GM21360 (cell line): ENCODE measurements at regions not wholly inside any gene's neighbourhood (a gene's known extent, or its start where the extent isn't known, plus 50 kb on each side); places are given as distances from the start of the nearest gene placed in this dataset.
"Not testable (repeated sequence)": the region's sequence is repeated elsewhere in the genome, so short reads cannot be mapped to it uniquely, and the experiment has no call there.

ENCODE experiments used
- ATAC-seq: cut with Tn5 transposase; IDR thresholded peaks from one replicate; pipeline ENCODE4 v1.9.1; 2021; ENCODE audit warnings: mild to moderate bottlenecking, moderate library complexity; ENCODE audit not compliant: unreplicated experiment

DNA sequence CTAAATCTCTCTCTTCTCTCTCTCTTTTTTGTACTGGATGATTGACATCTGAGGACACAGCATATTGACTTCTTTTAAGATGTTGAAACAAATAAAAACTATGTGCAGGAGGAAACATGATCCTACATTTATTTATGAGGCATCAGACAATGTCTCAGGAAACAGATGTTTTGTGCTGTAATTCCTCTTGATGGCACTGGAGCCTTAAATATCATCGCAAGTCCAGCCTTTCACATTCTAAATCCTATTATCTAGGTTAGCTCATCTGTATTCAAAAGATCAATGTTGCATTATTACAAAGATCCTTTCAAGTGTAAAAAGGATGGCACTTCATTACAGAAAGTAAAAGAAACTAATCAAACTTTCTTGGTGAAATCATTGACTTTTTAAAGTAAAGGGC is 63.9 kb downstream of the MAT2B start:
- no peak for ATAC-seq

DNA sequence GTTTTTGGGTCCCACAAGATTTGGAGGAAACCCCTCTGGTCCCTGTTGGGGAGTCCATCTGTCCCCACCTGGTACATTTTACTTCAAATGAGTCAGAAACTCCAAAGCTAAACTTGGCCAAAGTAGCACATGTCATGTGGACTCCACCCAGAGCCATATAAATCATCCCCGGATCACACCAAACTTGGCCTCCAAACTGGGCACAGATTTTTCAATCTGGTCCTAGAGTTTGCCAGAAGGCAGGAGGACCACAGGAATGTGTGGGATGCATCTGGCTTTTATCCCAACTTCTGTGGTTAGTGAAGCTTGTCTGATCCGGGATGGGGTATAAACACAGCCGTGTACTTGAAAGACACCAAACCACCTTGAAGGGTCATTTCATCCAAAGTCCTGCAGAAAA is 66.3 kb downstream of the MAT2B start:
- ATAC-seq: no peak

DNA sequence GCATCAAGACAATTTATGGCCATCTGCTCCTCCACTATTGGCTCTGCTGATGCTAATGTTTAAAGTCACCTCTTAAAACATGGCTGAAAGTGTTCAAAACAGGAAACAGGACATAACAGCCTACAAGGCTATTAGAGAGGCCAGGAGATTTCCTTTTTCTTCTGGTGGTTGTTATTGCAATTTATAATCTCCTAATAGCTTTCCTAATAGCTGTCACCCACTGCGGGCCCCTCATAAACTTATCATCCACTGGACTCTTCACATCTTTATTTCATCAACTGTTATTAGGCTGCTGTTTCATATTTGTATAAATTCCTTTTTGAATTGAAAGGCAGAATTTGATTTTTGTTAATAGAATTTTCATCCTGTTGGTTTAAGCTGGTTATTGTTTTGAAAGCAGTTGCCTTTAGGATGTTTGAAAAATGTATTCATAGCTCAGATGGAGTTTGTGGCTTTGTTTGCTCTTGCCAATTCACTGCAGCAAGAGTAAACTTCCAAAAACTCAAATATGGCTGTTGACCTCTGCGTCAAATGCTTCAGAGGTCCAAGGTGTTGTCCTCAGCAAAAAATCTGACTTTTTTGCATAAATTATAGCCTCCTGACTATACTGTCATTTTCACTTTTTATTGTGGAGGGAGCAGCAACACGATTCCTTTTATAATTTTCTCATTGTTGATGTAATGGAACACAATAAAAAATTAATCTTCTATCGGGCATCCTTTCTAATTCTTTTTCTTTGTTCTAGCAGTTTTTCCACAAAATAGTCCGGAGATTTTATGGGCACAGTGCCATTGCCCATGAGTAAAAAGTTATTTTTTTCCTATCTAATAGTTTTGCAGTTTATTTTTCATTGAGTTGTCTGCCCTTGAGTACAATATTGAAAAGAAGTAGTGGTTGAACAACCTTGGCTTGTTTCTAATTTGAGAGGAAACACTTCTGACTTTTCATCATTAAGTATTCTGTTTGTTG is 69.3 kb downstream of the MAT2B start:
- no peak for ATAC-seq

DNA sequence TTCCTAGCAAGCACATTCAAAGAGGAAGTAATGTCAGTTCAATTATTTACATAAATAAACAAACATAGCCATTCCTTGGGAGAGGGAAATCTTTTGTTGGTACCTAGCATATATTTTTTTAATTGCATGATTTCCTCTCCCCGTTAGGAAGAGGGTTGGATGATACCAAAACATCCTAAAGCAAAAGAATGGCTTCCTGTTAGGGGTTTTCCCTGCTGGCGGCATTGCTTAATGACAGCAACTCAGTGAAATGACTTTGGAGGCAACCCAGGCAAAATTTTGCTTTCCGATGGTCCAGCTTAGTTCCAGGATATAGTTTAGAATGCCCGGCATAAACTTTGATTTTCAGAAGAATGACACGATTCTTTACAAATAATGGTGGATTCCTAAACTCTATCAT is 73.2 kb downstream of the MAT2B start:
- no peak for ATAC-seq

DNA sequence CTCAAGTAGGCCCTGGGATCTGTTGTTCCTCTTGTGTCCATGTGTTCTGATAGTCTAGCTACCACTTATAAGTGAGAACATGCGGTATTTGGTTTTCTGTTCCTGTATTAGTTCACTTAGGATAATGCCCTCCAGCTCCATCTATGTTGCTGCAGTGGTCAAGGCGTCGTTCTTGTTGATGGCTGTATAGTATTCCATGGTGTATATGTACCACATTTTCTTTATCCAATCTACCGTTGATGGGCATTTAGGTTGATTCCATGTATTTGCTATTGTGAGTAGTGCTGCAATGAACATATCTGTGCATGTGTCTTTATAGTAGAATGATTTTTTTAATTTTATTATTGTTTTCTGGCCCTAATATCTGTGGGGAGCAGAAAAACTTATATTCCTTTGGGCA is 74.3 kb downstream of the MAT2B start:
- no peak for ATAC-seq

DNA sequence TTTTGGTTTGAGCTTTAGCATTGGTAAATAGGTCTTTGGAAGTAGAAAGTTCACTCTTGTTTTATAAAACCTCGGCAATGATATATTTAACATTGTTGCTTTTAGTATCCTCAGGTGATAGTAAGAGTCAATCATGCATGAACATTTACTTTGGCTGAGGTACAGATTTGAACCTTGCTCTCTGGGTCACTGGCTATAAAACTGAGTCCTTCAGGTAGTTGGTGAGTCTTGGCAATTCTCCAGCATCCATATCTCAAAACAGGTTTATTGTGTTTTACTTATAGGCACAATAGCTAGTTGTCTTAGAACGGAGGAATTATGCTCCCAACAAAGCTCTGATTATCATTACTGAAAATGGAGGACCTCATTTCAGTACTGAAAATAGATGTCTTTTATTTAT is 75.1 kb downstream of the MAT2B start:
- no peak for ATAC-seq

DNA sequence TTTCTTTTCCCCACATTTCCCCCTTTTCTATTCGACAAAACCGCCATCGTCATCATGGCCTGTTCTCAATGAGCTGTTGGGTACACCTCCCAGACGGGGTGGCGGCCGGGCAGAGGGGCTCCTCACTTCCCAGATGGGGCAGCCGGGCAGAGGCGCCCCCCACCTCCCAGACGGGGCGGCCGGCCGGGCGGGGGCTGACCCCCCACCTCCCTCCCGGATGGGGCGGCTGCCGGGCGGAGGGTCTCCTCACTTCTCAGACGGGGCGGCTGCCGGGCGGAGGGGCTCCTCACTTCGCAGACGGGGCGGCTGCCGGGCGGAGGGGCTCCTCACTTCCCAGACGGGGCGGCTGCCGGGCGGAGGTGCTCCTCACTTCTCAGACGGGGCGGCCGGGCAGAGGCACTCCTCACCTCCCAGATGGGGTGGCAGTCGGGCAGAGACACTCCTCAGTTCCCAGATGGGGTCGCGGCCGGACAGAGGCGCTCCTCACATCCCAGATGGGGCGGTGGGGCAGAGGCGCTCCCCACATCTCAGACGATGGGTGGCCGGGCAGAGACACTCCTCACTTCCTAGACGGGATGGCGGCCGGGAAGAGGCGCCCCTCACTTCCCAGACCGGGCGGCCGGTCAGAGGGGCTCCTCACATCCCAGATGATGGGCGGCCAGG is 78.2 kb downstream of the MAT2B start:
- not testable (repeated sequence) for ATAC-seq

DNA sequence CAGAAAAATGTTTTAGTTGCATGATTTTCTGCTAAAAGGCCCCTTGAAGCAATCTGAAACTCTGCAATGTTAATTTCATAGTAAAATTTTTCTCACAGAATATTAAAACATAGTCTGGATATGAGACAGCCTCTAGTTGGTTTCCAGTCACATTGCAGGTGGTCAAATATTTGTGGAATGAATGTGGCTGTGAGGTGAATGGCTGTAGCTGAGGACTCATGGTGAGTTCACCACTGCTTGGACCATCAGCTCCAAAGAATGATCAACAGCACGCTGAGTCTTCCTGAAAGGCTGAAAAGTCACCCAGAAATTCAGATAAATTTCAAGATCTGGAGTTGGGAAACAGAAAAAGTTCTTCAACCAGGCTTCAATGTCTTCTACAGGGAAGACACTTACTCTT is 79.8 kb downstream of the MAT2B start:
- ATAC-seq: no peak

DNA sequence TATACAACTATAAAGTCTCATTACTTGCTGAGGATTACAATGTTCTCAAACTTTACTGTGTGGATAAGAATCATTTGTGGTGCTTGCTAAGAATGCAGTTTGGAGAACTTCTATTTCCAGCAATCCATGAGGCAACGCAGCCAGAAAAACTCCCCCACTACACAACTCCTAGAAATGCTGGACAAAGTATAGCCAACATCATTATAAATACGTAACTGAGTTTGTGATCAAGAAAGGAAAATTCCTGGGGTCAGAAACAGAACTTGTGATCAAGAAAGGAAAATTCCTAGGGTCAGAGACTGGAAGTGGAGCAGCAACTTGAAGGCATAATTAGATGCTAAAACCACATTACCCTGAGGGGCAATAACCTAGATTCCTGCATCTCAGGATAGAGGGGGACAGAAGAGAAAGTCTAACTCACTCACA is 81.1 kb downstream of the MAT2B start:
- no peak for ATAC-seq

DNA sequence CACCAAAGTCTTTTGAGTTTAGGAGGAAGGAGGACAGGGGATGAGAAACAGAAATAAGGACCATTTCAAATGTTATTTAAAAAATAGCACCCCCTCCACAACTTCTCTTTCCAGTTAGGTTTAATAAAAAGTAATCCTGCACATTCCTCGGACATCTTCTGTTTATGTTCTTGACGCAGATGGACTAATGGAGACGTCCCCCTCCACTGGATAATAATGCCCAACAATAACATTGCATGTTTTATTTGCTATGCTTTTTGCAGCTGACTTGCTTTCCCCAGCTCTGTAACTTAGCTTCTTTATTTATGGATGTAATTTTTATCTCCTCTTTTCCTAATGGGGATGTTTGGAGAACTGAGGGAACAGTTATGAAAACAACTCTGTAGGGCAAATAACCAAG is 89.5 kb downstream of the MAT2B start:
- ATAC-seq: no peak

DNA sequence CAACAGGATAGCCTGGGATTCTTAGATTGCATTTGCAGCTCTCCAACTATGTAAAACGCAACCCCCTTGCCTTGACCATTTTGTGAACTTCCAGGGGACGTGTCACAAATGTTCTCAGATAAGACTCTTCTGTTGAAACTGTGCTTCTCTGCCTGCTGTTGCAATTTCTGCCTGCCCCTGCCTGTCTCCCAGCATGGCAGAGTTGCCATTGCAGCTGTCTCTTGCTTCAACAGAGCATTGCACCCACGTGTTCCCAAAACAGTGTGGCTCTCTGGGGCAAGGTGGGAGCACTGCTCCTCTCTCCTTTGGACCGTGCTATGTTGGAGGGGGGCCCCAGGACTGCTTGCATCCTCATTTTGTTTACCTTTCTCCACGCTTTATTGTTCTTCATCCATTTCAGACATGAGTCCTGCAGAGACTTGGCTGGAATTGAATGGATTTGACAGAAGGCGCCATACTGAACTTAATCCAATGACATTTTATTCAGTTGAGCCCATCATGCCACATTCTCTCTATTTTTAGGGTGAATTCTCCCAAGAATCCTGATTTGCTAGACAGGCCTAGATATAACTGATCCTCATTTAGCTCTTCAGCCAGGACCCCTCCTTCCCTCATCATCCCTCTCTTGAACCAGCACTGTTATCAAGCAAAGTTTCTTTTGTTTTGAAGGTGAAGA is 90.7 kb downstream of the MAT2B start:
- ATAC-seq: no peak

DNA sequence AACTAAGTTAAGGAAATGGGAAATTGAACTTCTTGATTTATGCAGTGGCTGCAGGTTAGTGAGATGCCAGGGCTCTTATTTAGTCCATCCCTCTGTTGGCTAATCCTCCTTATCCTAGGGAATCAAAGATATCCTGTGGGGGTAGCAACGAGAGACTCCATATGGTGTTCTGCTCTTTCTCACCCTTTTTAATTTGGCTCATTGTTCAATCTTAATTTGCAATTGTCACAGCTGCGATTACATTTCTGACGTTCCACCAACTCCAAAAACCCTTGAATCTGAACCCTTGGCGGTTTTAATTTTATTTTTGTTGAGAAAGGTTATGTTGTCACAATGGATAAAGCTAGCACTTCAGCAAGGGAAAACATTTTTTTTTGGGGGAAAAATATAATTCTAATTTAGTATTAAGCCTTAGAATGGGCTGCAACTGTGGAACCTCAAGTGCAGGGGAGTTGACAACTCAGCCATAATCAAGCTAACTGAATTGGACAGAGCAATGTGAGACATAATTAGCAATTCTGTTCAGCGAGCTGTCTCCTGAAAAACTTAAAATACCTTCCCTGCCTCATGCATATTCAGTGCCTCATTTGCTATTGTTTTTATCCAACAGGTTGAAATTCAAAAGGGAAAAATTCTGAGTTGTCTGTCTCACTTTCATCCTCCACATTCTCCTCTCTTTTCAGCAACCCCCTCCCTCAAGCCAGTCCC is 91.3 kb downstream of the MAT2B start:
- no peak for ATAC-seq

DNA sequence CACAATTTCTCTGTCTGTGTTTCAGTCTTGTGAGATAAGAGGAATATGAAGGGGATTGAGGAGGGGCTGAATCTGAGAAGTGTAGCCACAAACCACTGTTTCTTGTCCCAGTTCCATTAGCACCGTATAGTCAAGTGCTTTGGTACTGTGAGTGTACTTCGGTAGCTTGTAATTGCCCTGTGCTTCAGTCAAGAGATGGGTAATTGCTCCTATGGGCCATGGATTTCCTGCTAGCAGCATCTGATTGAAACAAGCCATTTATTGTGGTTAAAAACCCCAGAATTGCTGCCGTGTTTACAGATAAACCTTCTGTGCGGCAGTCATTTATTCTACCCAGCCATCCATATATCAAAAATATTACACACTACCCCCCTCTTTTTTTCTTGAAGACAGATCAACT is 98.6 kb downstream of the MAT2B start:
- ATAC-seq: no peak

DNA sequence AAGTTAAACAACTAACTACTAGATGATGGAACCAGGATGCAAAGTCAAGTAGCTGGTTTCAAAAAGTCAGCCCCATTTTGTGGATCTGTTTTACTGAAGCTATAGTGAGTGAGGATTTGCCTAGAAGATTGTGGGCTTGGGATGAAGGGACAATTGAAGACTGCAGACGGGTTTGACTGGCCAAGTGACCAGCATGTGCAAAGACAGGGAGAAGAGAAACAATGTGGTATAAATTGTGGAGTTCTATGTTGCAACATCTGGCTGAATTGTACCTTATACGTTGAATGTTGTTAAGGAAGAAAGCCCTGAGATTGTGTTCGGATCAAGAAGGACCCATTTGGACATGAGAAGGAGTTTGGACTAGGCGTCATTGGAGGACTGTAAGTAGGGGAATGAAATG is 101.8 kb downstream of the MAT2B start:
- no peak for ATAC-seq

DNA sequence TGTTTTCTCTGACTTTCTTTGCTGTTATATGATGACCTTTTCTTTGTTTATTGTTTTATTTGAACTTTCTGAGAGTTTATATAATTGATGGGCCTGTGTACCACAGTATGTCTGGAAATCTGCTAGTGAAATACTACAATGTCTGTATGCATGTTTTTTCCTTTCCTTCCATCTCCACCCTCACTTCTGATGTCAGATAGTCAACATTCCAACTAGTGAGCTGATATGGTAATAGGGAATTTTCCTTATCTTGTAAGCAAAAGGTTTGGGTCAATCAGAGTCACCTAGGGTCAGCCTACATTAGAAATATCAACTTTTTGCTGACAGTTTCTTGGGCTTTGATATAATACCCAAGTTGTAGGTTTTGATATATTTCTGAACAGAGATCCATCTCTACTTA is 103.2 kb downstream of the MAT2B start:
- no peak for ATAC-seq

DNA sequence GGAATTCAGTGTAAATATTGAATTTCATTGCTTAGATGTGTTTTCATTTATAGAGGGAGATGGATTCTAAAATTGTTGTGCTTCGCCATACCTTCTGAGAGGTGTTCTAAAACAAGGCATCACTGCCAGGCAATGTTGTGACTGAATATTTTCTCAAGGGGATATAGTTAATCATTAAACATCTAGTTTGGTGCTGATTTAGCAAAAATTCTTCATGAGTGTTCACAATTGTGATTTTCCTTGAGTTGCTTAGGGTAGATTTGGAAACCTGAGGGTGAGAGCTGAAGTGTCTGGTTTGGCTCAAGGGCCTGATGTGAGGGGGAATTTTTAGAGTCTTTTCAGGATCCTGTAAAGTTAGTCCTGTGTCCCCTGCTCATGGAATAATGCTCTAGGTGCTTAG is 104.5 kb downstream of the MAT2B start:
- no peak for ATAC-seq

DNA sequence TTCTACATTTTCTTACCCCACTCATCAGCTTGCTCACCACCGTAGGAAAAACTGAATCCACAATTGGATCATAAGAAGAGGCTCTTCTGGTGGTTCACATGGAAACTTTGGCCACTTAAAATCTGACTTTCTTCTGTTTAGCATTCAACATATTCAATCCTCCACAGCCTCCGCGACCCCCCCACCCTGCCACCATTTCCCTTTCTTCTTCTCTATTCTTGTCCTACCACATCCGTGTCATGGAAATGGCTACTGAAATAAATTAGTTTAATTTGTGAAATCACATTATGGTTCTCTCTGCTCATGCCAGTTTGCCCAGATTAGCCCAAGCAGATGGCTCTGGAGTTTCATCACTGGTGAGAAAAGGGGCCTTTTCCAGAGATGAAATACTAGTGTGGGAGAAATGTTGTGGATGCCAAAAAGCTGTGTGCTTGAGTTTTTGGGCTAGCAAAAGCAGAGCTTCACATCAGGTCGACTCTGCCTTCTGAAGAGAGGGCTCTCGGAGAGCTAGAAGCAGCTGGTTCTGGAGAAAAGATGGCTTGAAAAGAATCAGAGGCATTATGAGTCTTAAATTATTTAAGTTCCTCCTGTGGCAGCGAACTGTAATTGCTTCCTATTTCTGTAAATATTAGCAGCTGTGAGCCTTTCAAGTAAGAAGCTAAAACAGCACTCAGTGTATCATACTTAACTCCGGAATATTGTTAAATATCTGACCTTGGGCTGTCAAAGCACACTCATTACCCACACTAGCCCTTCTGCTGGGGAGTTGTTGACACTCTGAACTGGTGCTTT is 107.1 kb downstream of the MAT2B start:
- no peak for ATAC-seq

DNA sequence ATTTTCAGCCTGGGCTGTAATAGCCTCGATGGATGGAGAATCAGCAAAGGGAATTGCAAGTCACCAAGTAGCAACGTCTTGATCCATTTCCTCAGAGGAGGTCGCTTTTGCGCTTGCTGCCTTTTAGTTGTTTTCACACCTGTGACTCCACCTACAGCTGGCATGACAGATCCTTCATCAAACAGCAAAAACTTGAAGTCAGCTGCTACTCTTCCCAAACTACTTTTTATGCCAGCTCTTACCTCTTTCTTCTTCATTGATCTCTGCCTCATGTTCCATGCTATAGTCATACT is 107.7 kb downstream of the MAT2B start:
- ATAC-seq: no peak

DNA sequence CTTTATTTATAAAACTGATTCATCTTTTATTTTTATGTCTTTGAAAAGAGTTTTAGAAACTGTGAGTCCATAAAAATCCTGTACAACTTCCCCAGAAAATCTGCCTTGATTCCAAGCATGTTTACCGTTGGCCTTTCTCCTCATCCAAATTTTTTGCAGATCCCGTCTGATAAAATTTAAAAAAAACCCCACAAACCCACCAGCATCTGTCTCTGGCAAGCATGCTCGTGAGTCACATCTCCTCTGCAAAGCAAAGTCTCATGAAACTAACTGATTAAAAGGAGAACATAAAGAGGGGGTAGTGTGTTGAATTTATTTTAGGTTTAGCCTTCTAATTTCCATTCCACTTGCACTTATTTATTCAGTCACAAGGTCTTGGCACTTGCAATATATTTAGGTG is 109.4 kb downstream of the MAT2B start:
- ATAC-seq: no peak

DNA sequence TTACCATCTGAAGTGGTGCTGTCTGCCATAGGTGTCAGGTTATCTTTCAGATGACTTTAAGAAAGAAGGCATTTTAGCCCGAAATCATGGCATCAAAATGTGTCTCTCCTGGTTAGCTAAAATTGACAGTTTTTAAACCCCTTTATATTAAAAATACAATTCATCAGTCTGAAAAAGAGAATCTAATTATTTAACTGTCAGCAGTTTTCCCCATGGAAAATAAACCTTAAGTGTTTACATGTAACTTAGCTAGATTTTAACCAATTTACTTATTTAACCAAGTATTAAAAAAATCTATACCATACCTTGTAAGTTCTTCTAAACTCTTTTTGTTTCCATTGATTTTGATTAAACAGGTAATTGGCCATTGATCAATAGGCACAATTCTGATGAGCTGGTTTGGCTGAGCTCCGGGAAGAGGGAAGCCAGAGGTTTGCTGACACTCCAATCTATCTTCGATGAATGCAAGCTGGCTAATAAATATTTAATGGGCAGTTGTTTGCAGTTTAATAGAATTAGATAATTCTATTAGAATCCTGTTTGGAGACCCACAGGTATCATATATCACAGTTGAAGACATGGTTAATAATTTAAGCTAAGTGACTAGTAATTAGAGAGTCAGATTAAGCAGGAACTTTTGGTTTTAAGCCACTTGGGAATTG is 114.0 kb downstream of the MAT2B start:
- no peak for ATAC-seq
